Smooth muscle cell (in vitro differentiated cells): ENCODE measurements at regions not wholly inside any gene's neighbourhood (a gene's known extent, or its start where the extent isn't known, plus 50 kb on each side); places are given as distances from the start of the nearest gene placed in this dataset.

ENCODE experiments used
- DNase-seq: peaks from one replicate; lab custom pipeline; 2025; ENCODE audit not compliant: unreplicated experiment; lab: John Stamatoyannopoulos, UW
- H2AFZ ChIP-seq: fragments of 200-600 bp; sonication (generic); 2 replicates; pipeline ENCODE4 v1.6.0; 2016; ENCODE audit warnings: antibody characterized with exemption, low read depth, mild to moderate bottlenecking
- H3F3A ChIP-seq: fragments of 200-600 bp; sonication (generic); 2 replicates; pipeline ENCODE4 v1.6.0; 2017; ENCODE audit warnings: antibody characterized with exemption, low read depth
- H3K27ac ChIP-seq: fragments of 200-600 bp; sonication (generic); 2 replicates; pipeline ENCODE4 v1.5.1; 2016; ENCODE audit warnings: low read depth, mild to moderate bottlenecking
- H3K27me3 ChIP-seq: fragments of 200-600 bp; sonication (generic); 2 replicates; pipeline ENCODE4 v1.6.1; 2016; ENCODE audit warnings: low read depth, mild to moderate bottlenecking
- H3K36me3 ChIP-seq: fragments of 200-600 bp; sonication (generic); 2 replicates; pipeline ENCODE4 v1.5.1; 2016; ENCODE audit warnings: low read depth
- H3K4me1 ChIP-seq: fragments of 200-600 bp; sonication (generic); 2 replicates; pipeline ENCODE4 v1.5.1; 2016; ENCODE audit warnings: low read depth
- H3K4me2 ChIP-seq: fragments of 200-600 bp; sonication (generic); 2 replicates; pipeline ENCODE4 v1.6.0; 2016; ENCODE audit warnings: mild to moderate bottlenecking
- H3K4me3 ChIP-seq: fragments of 200-600 bp; sonication (generic); 2 replicates; pipeline ENCODE4 v1.5.1; 2016; ENCODE audit warnings: mild to moderate bottlenecking
- H3K79me2 ChIP-seq: fragments of 200-600 bp; sonication (generic); 2 replicates; pipeline ENCODE4 v1.6.0; 2016; ENCODE audit warnings: low read depth, mild to moderate bottlenecking
- H3K9ac ChIP-seq: fragments of 200-600 bp; sonication (generic); 2 replicates; pipeline ENCODE4 v1.6.0; 2016; ENCODE audit warnings: low read depth
- H3K9me3 ChIP-seq: fragments of 200-600 bp; sonication (generic); replicated peaks from 2 replicates; pipeline ENCODE4 v1.5.1; 2016; ENCODE audit warnings: low read depth
- H4K20me1 ChIP-seq: fragments of 200-600 bp; sonication (generic); 2 replicates; pipeline ENCODE4 v1.6.0; 2016; ENCODE audit warnings: low read depth
- CTCF ChIP-seq: fragments of 200-600 bp; sonication (generic); IDR thresholded peaks from 2 replicates; pipeline ENCODE4 v1.5.1; 2017; ENCODE audit warnings: borderline replicate concordance, mild to moderate bottlenecking, antibody characterized with exemption; ENCODE audit not compliant: insufficient read depth, poor library complexity, severe bottlenecking
- WGBS: methylation state at CpG from one replicate; pipeline ENCODE4 v1.1.7; 2016; ENCODE audit warnings: low lambda C conversion rate; 5-methylcytosine and 5-hydroxymethylcytosine counted together

DNA sequence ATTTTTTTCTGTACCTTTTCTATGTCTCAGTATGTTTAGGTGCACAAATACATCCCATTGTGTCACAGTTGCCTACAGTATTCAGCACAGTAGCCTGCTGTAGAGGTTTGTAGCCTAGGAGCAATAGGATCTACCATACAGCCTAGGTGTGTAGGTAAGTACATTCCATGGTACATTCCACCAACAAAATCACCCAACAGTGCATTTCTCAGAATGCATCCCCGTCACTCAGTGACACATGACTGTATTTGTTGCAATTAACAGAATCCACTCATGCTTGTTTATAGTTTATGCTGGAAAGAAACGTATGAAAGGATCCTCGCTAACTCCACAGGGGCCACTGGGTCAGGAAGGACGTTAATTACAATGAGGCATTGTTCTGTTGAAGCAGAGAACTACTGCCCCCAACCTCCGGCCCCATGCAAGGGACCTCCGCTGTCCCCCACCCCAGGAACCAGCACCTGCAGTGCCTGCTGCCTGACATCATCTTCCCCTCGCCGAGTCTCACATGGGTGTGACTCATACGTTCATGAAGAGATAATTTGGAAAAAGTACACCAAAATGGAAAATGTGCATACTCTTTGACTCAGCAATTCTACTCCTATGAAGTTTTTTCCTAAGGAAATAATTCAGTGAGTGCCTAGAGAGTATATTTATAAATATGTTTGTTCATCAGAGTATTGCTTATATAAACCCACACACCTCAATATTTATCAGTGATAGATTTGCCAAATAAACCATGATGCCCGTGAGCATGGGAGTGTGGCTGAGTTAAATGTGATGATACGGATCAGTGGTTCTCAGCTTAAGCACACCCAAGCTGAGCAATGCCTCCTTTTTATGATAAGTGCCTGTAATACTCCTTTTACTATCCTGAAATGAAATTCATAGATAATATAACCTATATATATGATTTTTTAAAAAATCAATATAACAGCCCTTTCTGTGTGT lies 156.4 kb upstream of the ECI2 start:
- no peak for TF ChIP-seq CTCF
- H3K79me2 ChIP-seq: no peaks in the 10 kb centered on the region
- H3K4me1 ChIP-seq: no peaks in the 10 kb centered on the region
- H4K20me1 ChIP-seq: no peaks in the 10 kb centered on the region
- H3K9ac ChIP-seq: no peak overlapping the region
- no peak overlapping the region for H2AFZ ChIP-seq
- H3K27me3 ChIP-seq: no peaks in the 10 kb centered on the region
- no peak for DNase-seq
- 44% methylated on average over 11 of the region's 11 CpGs for WGBS
- no peaks in the 10 kb centered on the region for H3K9me3 ChIP-seq
- H3K4me3 ChIP-seq: no peak overlapping the region
- no peaks in the 10 kb centered on the region for H3F3A ChIP-seq
- H3K4me2 ChIP-seq: no peak overlapping the region
- H3K36me3 ChIP-seq: no peaks in the 10 kb centered on the region
- peak overlapping the region; percentile 67 for H3K27ac ChIP-seq

- no peaks in the 10 kb centered on the region for H3K27me3 ChIP-seq
- no peak overlapping the region for H3K4me2 ChIP-seq
- no peak for DNase-seq
- H3K4me3 ChIP-seq: no peak overlapping the region
- TF ChIP-seq CTCF: no peak
- no peaks in the 10 kb centered on the region for H3K36me3 ChIP-seq
- H3K9me3 ChIP-seq: no peaks in the 10 kb centered on the region
- H3K9ac ChIP-seq: no peak overlapping the region
- H3K4me1 ChIP-seq: no peaks in the 10 kb centered on the region
- H2AFZ ChIP-seq: no peak overlapping the region
- no peaks in the 10 kb centered on the region for H4K20me1 ChIP-seq
- no peaks in the 10 kb centered on the region for H3F3A ChIP-seq
- no peaks in the 10 kb centered on the region for H3K79me2 ChIP-seq
- H3K27ac ChIP-seq: no peak overlapping the region
- 86% methylated on average over 4 of the region's 4 CpGs for WGBS
These were observed 154.5 kb upstream of the ECI2 start for GRCh38 chr6:4289770-4290320.

DNA sequence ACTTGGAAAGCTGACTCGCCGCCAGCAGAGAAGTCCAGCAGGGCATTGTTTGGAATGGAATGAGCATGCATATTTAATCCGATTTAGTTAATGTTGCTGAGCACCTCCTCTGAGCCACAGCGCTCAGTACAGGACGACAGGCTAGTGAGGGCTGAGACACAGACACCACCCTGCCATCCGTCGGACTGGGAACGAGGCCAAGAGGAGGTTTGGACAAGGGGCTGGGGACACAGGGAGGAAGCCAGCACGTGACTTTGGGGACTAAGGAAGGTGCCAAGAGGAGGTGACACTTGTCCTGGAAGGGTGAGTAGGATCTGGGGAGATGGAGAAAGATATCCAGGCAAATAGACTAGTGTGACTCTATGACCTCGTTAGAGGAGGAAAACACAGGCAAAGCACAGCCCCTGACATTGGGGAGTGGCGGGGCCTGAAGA lies 152.5 kb upstream of the ECI2 start:
- H3K4me2 ChIP-seq: no peak overlapping the region
- H3K9me3 ChIP-seq: no peaks in the 10 kb centered on the region
- H3K79me2 ChIP-seq: no peaks in the 10 kb centered on the region
- 63% methylated on average over 11 of the region's 11 CpGs for WGBS
- no peaks in the 10 kb centered on the region for H3K36me3 ChIP-seq
- no peak overlapping the region for H3K27ac ChIP-seq
- H3K27me3 ChIP-seq: no peaks in the 10 kb centered on the region
- no peaks in the 10 kb centered on the region for H4K20me1 ChIP-seq
- H3F3A ChIP-seq: no peaks in the 10 kb centered on the region
- H3K9ac ChIP-seq: no peak overlapping the region
- DNase-seq: no peak
- H3K4me3 ChIP-seq: no peak overlapping the region
- no peaks in the 10 kb centered on the region for H3K4me1 ChIP-seq
- TF ChIP-seq CTCF: no peak
- H2AFZ ChIP-seq: no peak overlapping the region
